HG03378 (cell line): ENCODE measurements at regions not wholly inside any gene's neighbourhood (a gene's known extent, or its start where the extent isn't known, plus 50 kb on each side); places are given as distances from the start of the nearest gene placed in this dataset.
A peak's percentile ranks its signal among the peaks of the same experiment; 100 is the strongest.
"Not testable (repeated sequence)": the region's sequence is repeated elsewhere in the genome, so short reads cannot be mapped to it uniquely, and the experiment has no call there.

Source experiments
- ATAC-seq: cut with Tn5 transposase; IDR thresholded peaks from one replicate; pipeline ENCODE4 v1.9.1; 2021; ENCODE audit warnings: mild to moderate bottlenecking, moderate library complexity; ENCODE audit not compliant: unreplicated experiment

DNA sequence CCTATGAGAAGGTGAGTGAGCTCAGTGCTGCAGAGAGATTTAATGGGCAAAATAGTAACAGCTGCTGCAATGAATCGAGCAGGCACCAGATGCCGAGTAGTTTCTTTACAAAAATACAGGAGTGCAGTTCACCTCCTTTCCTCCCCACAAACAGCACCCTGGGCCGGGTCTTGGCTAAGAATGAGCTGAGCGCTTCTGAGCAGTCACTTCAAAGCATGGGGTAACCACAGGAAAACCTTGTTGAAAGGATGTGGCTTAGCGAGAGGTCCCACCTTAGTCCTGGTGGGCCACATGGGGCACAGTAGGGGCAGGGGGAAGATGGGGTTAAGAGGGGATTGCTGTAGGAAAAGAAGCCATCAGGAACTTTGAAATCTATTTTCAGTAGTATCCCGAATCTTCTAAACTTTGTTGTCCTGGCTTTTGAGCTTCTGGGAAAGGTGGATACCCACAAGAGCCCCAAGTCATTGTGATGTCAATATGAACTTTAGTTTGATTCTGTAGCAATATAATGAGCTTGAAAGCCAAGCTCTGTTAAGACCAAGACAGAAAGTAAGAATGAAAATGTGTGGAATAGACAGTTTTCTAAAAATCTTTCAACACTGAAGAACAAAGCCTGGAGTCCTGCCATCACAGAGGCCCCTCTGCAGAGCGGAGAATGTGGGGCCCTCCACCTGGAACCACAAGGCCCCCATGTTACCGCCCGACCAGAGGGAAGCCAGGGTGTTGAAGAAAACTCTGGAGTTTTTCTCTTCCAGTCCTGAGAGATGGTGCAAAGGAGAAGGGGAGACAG, 101.0 kb upstream of the ZNF236 start:
- no peak for ATAC-seq

- ATAC-seq, result no peak
Observed at GRCh38 chr18:76720683-76721082, 101.7 kb upstream of the ZNF236 start.

- ATAC-seq, result no peak
Observed at GRCh38 chr18:76715012-76715610, 107.2 kb upstream of the ZNF236 start.

DNA sequence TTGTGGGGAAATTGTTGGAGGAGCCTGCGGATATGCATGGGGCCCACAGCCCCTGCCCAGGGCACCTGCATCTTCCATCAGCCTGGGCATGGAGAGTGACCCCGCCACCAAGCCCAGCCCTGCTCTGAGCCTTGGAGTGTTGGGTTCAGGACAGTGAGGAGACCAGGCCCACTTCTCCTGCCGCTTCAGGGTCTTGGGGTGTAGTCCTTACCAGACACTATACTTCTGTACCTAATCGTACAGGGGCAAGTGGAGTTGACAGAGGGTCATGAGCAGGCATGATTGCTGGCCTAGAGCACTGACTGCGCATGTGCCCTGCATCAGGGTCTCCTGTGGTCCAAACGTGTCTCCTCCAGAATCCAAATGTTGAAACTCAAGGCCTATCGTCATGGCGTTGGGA, 108.9 kb upstream of the ZNF236 start:
- no peak for ATAC-seq

GRCh38 chr18:76712511-76713140, 109.7 kb upstream of the ZNF236 start:
- no peak for ATAC-seq

DNA sequence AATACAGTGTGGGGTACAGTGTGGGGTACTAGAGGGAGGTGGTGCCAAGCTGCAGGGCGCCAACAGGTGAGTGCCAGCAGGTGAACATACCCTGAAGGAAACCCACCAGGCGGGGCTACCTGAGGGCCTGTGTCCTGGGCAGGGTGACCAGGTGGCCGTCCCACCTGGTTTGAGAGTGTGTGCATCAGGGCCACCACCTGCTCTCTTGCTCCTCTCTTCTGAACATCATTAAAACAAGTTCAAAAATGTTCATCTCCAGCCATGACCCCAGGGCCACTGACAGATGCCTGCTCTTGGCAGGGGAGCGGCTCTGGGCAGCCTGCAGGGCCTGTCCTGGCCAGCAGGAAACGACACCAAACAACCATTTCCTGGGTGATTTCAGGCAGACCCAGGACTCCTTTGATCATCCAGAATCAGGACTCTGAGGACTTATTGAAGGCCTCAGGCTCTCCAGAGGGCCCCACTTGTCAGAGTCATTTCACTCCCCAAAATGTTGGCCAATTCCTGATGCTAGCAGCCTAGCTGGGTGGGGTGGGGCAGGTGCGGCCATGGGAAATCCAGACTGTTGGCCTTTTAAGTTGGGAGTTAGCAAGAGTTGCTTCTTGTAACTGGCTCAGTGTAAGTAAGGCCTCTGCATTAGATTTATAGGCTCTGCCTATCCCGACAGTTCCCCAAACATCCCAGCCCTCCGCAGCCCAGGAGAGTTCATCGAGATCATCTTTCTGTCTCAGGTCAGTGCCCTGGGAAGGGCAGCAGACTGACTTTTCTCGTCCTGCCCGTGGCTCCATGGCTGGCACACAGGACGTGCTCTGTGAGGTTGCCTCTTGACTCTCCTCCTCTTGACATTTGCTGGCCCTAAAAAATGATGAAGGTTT, 111.5 kb upstream of the ZNF236 start:
- ATAC-seq, result no peak

DNA sequence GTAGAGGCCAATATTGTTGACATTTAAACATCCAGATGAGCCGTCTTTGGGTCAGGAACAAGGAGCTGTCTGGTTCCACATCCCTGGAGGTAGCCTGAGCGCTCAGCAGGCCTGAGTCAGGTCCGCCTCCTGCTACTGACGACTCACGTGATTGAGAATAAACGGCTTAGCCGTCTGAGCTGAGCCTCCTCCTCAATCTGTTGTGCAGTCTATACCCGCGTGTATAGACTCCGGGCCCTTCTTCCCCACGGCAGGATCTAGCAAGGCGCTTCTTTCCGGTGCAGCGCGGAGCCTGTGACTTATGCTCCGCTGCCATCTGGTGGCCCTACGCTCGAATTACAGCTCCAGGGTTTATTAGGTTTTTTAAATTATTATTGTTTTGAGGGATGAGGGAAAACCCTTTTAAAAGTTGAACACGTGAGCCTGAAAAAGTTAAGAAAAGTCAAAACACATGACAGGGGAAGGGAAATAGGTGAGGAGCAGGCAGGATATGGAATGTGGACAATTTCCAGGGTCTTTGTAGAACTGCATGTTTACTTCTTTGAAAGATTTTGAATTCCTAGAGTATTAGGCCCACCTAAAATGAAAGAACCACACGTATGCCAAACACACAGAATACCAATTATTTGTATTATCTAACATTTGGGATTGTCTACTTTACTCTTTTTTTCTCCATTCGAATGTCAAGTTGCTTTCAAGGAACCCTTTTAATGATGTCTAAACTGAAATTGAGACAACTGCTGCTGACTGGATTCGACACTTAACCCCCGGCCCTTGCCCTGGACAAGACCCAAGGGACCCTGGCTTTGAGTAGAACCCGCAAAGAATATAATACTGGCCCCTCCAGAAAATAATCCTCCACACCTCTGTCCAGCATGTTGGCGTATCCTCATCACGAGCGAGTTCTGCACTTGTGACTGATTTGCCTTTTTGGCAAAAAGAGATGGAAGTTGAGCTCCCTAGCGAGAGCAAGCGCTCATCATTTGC, 112.4 kb upstream of the ZNF236 start:
- peak; percentile 82 for ATAC-seq

DNA sequence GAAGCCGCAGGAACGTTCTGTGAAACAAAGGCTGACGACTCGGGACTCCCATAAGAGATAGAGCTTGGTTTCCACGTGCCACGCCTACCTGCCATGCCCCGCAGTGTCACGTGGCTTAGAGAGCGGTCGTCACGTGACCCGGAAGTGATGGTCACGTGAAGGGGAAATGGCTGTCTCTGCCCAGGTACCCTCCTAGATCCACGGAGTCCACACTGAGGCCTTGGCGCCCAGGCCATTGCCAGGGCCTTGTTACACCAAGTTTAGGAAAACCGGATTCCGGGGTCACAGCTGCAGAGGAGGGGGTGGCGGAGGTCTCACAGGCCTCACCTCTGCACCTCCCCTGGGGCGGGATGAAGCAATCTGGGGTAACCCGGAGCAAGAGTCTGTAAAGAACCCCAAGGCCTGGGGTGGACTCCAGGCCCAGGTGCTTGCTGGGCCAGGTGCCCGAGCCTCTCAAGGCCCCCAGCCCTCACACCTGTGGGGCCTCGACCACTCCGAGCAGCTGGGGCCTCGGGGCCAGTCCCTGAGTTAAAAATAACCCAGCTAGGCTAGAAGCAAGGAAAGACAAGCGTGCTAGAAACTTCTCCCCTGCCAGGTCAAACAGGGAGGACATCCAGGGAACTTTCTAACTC, 113.5 kb upstream of the ZNF236 start:
- no peak for ATAC-seq

GRCh38 chr18:76708071-76708721, 114.2 kb upstream of the ZNF236 start:
- no peak for ATAC-seq

GRCh38 chr18:76707534-76707933, 114.8 kb upstream of the ZNF236 start:
- no peak for ATAC-seq

GRCh38 chr18:76704589-76704988, 117.8 kb upstream of the ZNF236 start:
- not testable (repeated sequence) for ATAC-seq

GRCh38 chr18:76699923-76700322, 122.4 kb upstream of the ZNF236 start:
- ATAC-seq, result no peak

DNA sequence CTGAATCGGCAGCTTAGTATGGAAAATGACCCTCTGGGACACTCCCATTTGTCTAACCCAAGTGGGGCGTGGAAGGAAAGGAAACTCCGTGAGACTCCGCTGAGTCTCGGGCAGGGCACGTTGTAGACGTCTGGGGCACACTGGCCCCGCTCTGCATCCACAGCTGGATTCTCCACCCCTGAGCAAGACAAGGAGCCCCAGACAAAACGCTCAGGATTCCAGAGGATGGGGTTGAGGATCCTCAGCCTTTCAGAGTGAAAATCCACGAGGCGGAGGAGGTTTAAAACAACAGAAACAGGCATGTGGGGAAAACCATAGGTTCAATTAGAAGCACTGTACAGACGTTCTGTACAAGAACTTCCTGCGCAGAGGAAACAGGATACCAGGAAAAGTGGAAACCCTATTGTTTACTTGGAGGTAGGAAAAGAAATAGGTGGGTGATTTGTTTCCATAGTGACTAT, 124.9 kb upstream of the ZNF236 start:
- ATAC-seq, result no peak

DNA sequence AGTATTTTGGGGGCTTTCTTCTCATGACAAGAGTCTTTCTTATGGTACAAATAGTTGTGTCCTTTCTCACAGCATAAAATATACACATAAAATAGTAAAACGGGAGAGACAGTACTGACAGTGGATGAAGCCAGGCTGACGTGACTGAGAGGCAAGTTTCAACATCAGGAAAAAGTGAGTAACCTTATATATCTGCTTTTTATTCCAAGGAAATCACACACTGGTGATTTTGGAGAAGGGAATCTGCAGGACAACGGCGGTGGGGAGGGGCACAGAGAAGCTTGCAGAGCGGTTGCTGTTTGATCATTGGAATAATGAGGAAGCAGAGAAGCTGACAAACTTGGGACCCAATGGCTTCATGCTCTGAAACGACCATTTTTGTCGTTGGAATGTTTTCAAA, 130.6 kb upstream of the ZNF236 start:
- no peak for ATAC-seq

DNA sequence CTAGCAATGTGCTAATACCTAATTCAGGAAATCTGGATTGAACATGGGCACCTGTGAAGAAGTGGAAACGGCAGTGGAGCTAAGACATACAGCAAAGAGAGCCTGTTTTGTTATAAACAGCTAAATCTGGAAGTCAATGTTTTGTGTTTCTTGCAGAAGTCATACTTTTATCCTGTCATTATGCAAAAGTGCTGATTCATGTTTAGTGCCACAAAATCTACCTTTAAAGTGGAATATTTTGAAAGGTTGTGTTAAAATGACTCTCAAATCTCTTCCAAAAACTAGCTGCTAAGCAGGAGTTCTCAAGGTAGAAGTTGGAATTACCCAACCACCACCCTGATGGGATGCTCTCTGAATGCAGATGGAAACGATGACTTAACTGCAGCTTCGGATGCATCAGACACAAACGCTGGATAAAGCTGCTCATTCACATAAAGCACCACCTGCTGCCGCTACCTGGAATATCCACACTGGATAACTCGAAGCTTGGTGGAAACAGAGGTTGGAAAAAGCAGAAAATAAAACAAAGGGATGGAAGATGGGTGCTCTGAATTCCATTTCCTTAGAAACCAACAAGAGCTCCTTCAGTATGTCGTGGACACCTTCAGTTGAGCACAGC, 132.6 kb upstream of the ZNF236 start:
- no peak for ATAC-seq

- no peak for ATAC-seq
Observed at GRCh38 chr18:76688724-76689472, 133.5 kb upstream of the ZNF236 start.

- peak; percentile 51 for ATAC-seq
Observed at GRCh38 chr18:76687304-76687962, 134.9 kb upstream of the ZNF236 start.
